H1 (cell line): ENCODE measurements at regions not wholly inside any gene's neighbourhood (a gene's known extent, or its start where the extent isn't known, plus 50 kb on each side); places are given as distances from the start of the nearest gene placed in this dataset.

Experiments used
- CTCF ChIA-PET: fragments of 300-600 bp; sonication (Branson Sonifier 250); formaldehyde crosslinking; loops from one replicate; lab custom pipeline; 2021; ENCODE audit not compliant: partially characterized antibody; lab: Charles Lee
- POLR2A ChIA-PET: fragments of 300-600 bp; sonication (Branson Sonifier 250); formaldehyde crosslinking; loops from one replicate; lab custom pipeline; 2021; ENCODE audit warnings: inconsistent platforms; ENCODE audit not compliant: partially characterized antibody; lab: Charles Lee
- DNase-seq, 2 experiments: peaks; one replicate each; pipeline versions ENCODE4 v3.0.0 to v3.0.0-alpha.2; 2010 to 2022; ENCODE audit warnings: low spot score in 2 of 2, low read depth in 1 of 2, mixed read lengths in 1 of 2
- FAIRE-seq: peaks from 2 replicates; lab custom pipeline; 2011; peaks lifted over from hg19 to GRCh38; lab: Jason Lieb, UNC
- H2AFZ ChIP-seq: 2 replicates; pipeline ENCODE4 v1.8.1; 2012; ENCODE audit warnings: low read length, inconsistent platforms
- H2AK5ac ChIP-seq: 2 replicates; pipeline ENCODE4 v1.6.1; 2013; ENCODE audit warnings: low read depth, low read length
- H2BK120ac ChIP-seq: replicated peaks from 2 replicates; pipeline ENCODE3; 2013; ENCODE audit warnings: low read depth, low read length, inconsistent platforms
- H2BK12ac ChIP-seq: 2 replicates; pipeline ENCODE4 v1.6.1; 2013; ENCODE audit warnings: low read depth, low read length
- H2BK15ac ChIP-seq: 2 replicates; pipeline ENCODE4 v1.6.1; 2013; ENCODE audit warnings: low read length
- H2BK20ac ChIP-seq: 2 replicates; pipeline ENCODE4 v1.6.1; 2013; ENCODE audit warnings: low read length
- H2BK5ac ChIP-seq: 2 replicates; pipeline ENCODE4 v1.6.1; 2013; ENCODE audit warnings: low read depth, low read length
- H3K14ac ChIP-seq: 2 replicates; pipeline ENCODE4 v1.6.1; 2013; ENCODE audit warnings: inconsistent platforms; ENCODE audit not compliant: insufficient read length
- H3K18ac ChIP-seq: 2 replicates; pipeline ENCODE4 v1.6.1; 2013; ENCODE audit warnings: low read length; ENCODE audit errors: extremely low read depth
- H3K23ac ChIP-seq: 2 replicates; pipeline ENCODE4 v1.6.1; 2013; ENCODE audit warnings: inconsistent platforms; ENCODE audit not compliant: insufficient read length
- H3K23me2 ChIP-seq: 2 replicates; pipeline ENCODE4 v1.6.1; 2013; ENCODE audit warnings: low read depth, low read length
- H3K27ac ChIP-seq: 2 replicates; pipeline ENCODE4 v1.6.1; 2011; ENCODE audit warnings: low read depth, low read length, inconsistent platforms
- H3K27me3 ChIP-seq, 4 experiments: replicated peaks in 1 of 4; 1 replicate in 1 of 4; 2 replicates in 3 of 4; pipeline versions ENCODE4 v1.6.1 to v1.8.1; 2011 to 2013; ENCODE audit warnings: low read length in 3 of 4, mild to moderate bottlenecking in 3 of 4, inconsistent platforms in 2 of 4, mixed read lengths in 2 of 4, moderate library complexity in 1 of 4; ENCODE audit not compliant: control insufficient read depth in 3 of 4, insufficient read depth in 3 of 4; ENCODE audit errors: extremely low read depth in 1 of 4
- H3K36me3 ChIP-seq, 4 experiments: 2 replicates each; pipeline versions ENCODE4 v1.6.1 to v1.8.1; 2011 to 2013; ENCODE audit warnings: mild to moderate bottlenecking in 4 of 4, low read length in 3 of 4, moderate library complexity in 2 of 4, control low read depth in 1 of 4, inconsistent platforms in 1 of 4; ENCODE audit not compliant: insufficient read depth in 4 of 4, control insufficient read depth in 2 of 4
- H3K4ac ChIP-seq: replicated peaks from 2 replicates; pipeline ENCODE3; 2013; ENCODE audit warnings: low read length, low read depth, mixed read lengths, inconsistent platforms; ENCODE audit not compliant: insufficient read length
- H3K4me1 ChIP-seq, 4 experiments: replicated peaks in 1 of 4; 1 replicate in 1 of 4; 2 replicates in 3 of 4; pipeline versions ENCODE4 v1.6.1 to v1.8.1; 2011 to 2013; ENCODE audit warnings: low read length in 3 of 4, inconsistent platforms in 2 of 4, mixed read lengths in 1 of 4; ENCODE audit not compliant: insufficient read depth in 4 of 4, control insufficient read depth in 3 of 4
- H3K4me2 ChIP-seq, 2 experiments: 2 replicates each; pipeline versions ENCODE4 v1.6.1 to v1.8.1; 2011 to 2013; ENCODE audit warnings: low read depth in 2 of 2, low read length in 2 of 2, control low read depth in 1 of 2, inconsistent platforms in 1 of 2, mild to moderate bottlenecking in 1 of 2; ENCODE audit not compliant: insufficient read depth in 1 of 2
- H3K4me3 ChIP-seq, 4 experiments: fragments of 200-600, 300-600 bp in 1 of 4; sonication (generic), shearing (Covaris generic), sonication (Bioruptor Twin) in 1 of 4; 2 replicates each; pipeline versions ENCODE4 v1.5.1 to v1.8.1; 2011 to 2016; ENCODE audit warnings: low read length in 4 of 4, low read depth in 3 of 4, control low read depth in 2 of 4, inconsistent platforms in 2 of 4, mild to moderate bottlenecking in 2 of 4, mixed read lengths in 1 of 4, moderate library complexity in 1 of 4; ENCODE audit not compliant: insufficient read depth in 2 of 4; ENCODE audit errors: extremely low read depth in 1 of 4
- H3K56ac ChIP-seq: replicated peaks from 2 replicates; pipeline ENCODE3; 2013; ENCODE audit warnings: low read depth, mild to moderate bottlenecking, mixed read lengths, low read length, inconsistent platforms; ENCODE audit not compliant: insufficient read length
- H3K79me1 ChIP-seq: 2 replicates; pipeline ENCODE4 v1.6.1; 2013; ENCODE audit warnings: low read depth, low read length, control low read depth
- H3K79me2 ChIP-seq, 2 experiments: 2 replicates each; pipeline versions ENCODE4 v1.6.1 to v1.8.1; 2012 to 2013; ENCODE audit warnings: low read length in 2 of 2, mild to moderate bottlenecking in 2 of 2, inconsistent platforms in 1 of 2; ENCODE audit not compliant: insufficient read depth in 2 of 2, control insufficient read depth in 1 of 2
- H3K9ac ChIP-seq, 4 experiments: replicated peaks in 1 of 4; 1 replicate in 1 of 4; 2 replicates in 3 of 4; pipeline versions ENCODE4 v1.6.1 to v1.8.1; 2011 to 2013; ENCODE audit warnings: low read depth in 3 of 4, low read length in 3 of 4, control low read depth in 2 of 4, mild to moderate bottlenecking in 2 of 4, moderate library complexity in 2 of 4, inconsistent platforms in 1 of 4; ENCODE audit errors: extremely low read depth in 1 of 4
- H3K9me3 ChIP-seq, 2 experiments: 2 replicates each; pipeline versions ENCODE4 v1.6.1 to v1.8.1; 2012 to 2013; ENCODE audit warnings: mild to moderate bottlenecking in 2 of 2, moderate library complexity in 2 of 2, control low read depth in 1 of 2, inconsistent platforms in 1 of 2, low read depth in 1 of 2, low read length in 1 of 2, mixed read lengths in 1 of 2; ENCODE audit not compliant: insufficient read depth in 2 of 2
- H4K20me1 ChIP-seq, 2 experiments: replicated peaks in 1 of 2; 2 replicates each; pipeline versions ENCODE3 to v1.8.1; 2011 to 2013; ENCODE audit warnings: inconsistent platforms in 2 of 2, low read length in 2 of 2, mild to moderate bottlenecking in 1 of 2; ENCODE audit not compliant: insufficient read depth in 2 of 2, control insufficient read depth in 1 of 2
- H4K5ac ChIP-seq: 2 replicates; pipeline ENCODE4 v1.6.1; 2013; ENCODE audit warnings: low read length, low read depth, mixed read lengths, inconsistent platforms; ENCODE audit not compliant: insufficient read length
- H4K8ac ChIP-seq: 2 replicates; pipeline ENCODE4 v1.8.0; 2013; ENCODE audit warnings: mild to moderate bottlenecking, moderate library complexity, low read length, inconsistent platforms; ENCODE audit not compliant: insufficient read depth; ENCODE audit errors: extremely low read depth
- H4K91ac ChIP-seq: replicated peaks from 2 replicates; pipeline ENCODE3; 2013; ENCODE audit warnings: low read length, mixed read lengths, inconsistent platforms; ENCODE audit not compliant: insufficient read length
- CBX5 ChIP-seq: fragments of 300-800, 300-1000 bp; sonication (generic); IDR thresholded peaks from 2 replicates; pipeline ENCODE4 v1.7.1; 2016; ENCODE audit warnings: antibody characterized with exemption, low read length, low read depth
- CBX8 ChIP-seq: fragments of 300-800, 300-1000 bp; sonication (generic); IDR thresholded peaks from 2 replicates; pipeline ENCODE4 v1.7.1; 2016; ENCODE audit warnings: low read depth, low read length, borderline replicate concordance
- EP300 ChIP-seq, 2 experiments: IDR thresholded peaks; 1 replicate in 1 of 2; 2 replicates in 1 of 2; pipeline ENCODE4 v1.6.1; 2011 to 2012; ENCODE audit warnings: low read depth in 2 of 2, low read length in 2 of 2, mild to moderate bottlenecking in 2 of 2, borderline replicate concordance in 1 of 2, inconsistent platforms in 1 of 2, moderate library complexity in 1 of 2
- KDM1A ChIP-seq: fragments of 200-600, 300-600 bp; sonication (generic); IDR thresholded peaks from 2 replicates; pipeline ENCODE4 v1.7.1; 2016; ENCODE audit warnings: mild to moderate bottlenecking, low read length, borderline replicate concordance
- KDM5A ChIP-seq: fragments of 200-600 bp; IDR thresholded peaks from 2 replicates; pipeline ENCODE4 v1.7.1; 2012; ENCODE audit warnings: mild to moderate bottlenecking, low read length, inconsistent platforms, mixed read lengths
- NANOG ChIP-seq: IDR thresholded peaks from 2 replicates; pipeline ENCODE4 v1.6.1; 2011; ENCODE audit warnings: low read length, low read depth, mild to moderate bottlenecking, inconsistent platforms; ENCODE audit not compliant: insufficient read depth, poor library complexity, severe bottlenecking
- POLR2AphosphoS5 ChIP-seq: IDR thresholded peaks from 2 replicates; pipeline ENCODE4 v1.6.1; 2011; ENCODE audit warnings: low read depth, low read length
- POU5F1 ChIP-seq: IDR thresholded peaks from 2 replicates; pipeline ENCODE4 v1.6.1; 2011; ENCODE audit warnings: low read depth, mild to moderate bottlenecking, low read length, moderate library complexity
- RAD21 ChIP-seq, 2 experiments: IDR thresholded peaks in 1 of 2; conservative IDR thresholded peaks in 1 of 2; 2 replicates each; pipeline ENCODE4 v1.6.1; 2011; ENCODE audit warnings: low read depth in 2 of 2, low read length in 2 of 2, improper control_type of control experiment in 1 of 2, inconsistent platforms in 1 of 2, mild to moderate bottlenecking in 1 of 2, moderate library complexity in 1 of 2
- RNF2 ChIP-seq: fragments of 200-900, 300-1000 bp; sonication (generic); IDR thresholded peaks from 2 replicates; pipeline ENCODE4 v1.7.1; 2016; ENCODE audit warnings: borderline replicate concordance, low read depth, mild to moderate bottlenecking, antibody characterized with exemption, low read length; ENCODE audit not compliant: poor library complexity, severe bottlenecking; ENCODE audit errors: missing control alignments
- YY1 ChIP-seq: IDR thresholded peaks from 2 replicates; pipeline ENCODE4 v1.6.1; 2011; ENCODE audit warnings: low read depth, mild to moderate bottlenecking, low read length
- WGBS, 2 experiments: shearing (Covaris generic) in 1 of 2; methylation state at CpG; one replicate each; pipeline versions ENCODE4 v1.1.6 to v1.1.7; 2013 to 2015; ENCODE audit warnings: low lambda C conversion rate in 2 of 2, mixed read lengths in 2 of 2, inconsistent platforms in 1 of 2, low coverage in 1 of 2, missing lambda C conversion rate in 1 of 2; ENCODE audit not compliant: insufficient replicate concordance in 2 of 2, insufficient coverage in 1 of 2, insufficient read length in 1 of 2; ENCODE audit errors: extremely low coverage in 1 of 2, missing lambda C conversion rate in 1 of 2; 5-methylcytosine and 5-hydroxymethylcytosine counted together
- TF ChIP-seq, protein P1 (sequence below): IDR thresholded peaks from 2 replicates; pipeline ENCODE4 v1.6.1; 2011; ENCODE audit warnings: low read depth, mild to moderate bottlenecking, low read length; ENCODE audit not compliant: insufficient read depth

DNA sequence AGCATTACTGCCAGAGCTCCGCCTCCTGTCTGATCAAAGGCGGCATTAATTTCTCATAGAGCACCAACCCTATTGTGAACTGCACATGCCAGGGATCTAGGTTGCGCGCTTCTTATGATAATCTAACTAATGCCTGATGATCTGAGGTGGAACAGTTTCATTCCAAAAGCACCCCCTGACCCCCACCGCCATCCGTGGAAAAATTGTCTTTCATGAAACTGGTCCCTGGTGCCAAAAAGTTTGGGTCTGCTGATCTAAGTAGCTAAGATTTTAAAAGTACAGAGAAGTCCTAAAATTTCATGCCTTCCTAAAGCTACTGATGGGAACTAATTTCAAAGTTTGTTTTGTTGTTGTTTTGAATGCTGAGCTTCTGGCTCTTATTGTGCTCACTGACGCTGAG lies 281.6 kb downstream of the PRL start:
- H3K9ac ChIP-seq: no peak overlapping the region
- H4K91ac ChIP-seq: no peak overlapping the region
- no peak overlapping the region for H3K14ac ChIP-seq
- H3K27ac ChIP-seq: no peak overlapping the region
- DNase-seq: no peak
- no peaks in the 10 kb centered on the region for H3K27me3 ChIP-seq
- no peak overlapping the region for H3K4me3 ChIP-seq
- no peak overlapping the region for H3K23ac ChIP-seq
- 0 out of 2 replicates have a peak overlapping the region, but pooled peaks have one; percentile 28 for H4K8ac ChIP-seq
- no peak overlapping the region for H3K4ac ChIP-seq
- peaks cover 0 to 7% (median 3%) of the 10 kb centered on the region in 4 experiments; a peak in 4 of 7 replicates for H3K4me1 ChIP-seq
- WGBS, 2 experiments: 91% methylated on average over 7 of the region's 7 CpGs; no CpG with 5 or more reads in 1 of the 2 experiments
- no peaks in the 10 kb centered on the region for H3K23me2 ChIP-seq
- no peak overlapping the region for H4K5ac ChIP-seq
- H3K9me3 ChIP-seq: no peaks in the 10 kb centered on the region
- H3K79me2 ChIP-seq: peaks cover 0 to 21% of the 10 kb centered on the region in 2 experiments; a peak in 2 of 4 replicates
- no peak overlapping the region for H2AFZ ChIP-seq
- CTCF ChIA-PET: interaction anchor here (0.8 to 1.2 kb wide), 3 partner anchors 10 to 242 kb away, joined by 3 to 4 read pairs (median 3); no protein-coding TSS in a partner anchor
- no peaks in the 10 kb centered on the region for H4K20me1 ChIP-seq
- H2AK5ac ChIP-seq: no peak overlapping the region
- H2BK120ac ChIP-seq: no peak overlapping the region
- no peak overlapping the region for H3K56ac ChIP-seq
- H3K18ac ChIP-seq: no peak overlapping the region
- H2BK15ac ChIP-seq: no peak overlapping the region
- no peaks in the 10 kb centered on the region; the same call in 1 of the 2 replicates for H3K79me1 ChIP-seq
- H3K4me2 ChIP-seq: no peak overlapping the region
- FAIRE-seq: no peak
- POLR2A ChIA-PET: interaction anchor here (1.0 to 1.5 kb wide), 2 partner anchors 23 to 422 kb away, joined by 3 read pairs; partner anchors contain the start of gene SOX4
- no peak overlapping the region for H2BK5ac ChIP-seq
- H2BK12ac ChIP-seq: no peak overlapping the region
- H3K36me3 ChIP-seq: peaks cover 0 to under 1% (median 0%) of the 10 kb centered on the region in 4 experiments; a peak in 1 of 8 replicates
- no peak overlapping the region for H2BK20ac ChIP-seq
- TF ChIP-seq RNF2 (no peak), KDM5A (no peak), POU5F1 (no peak), CBX8 (no peak), YY1 (no peak), KDM1A (no peak), POLR2AphosphoS5 (no peak), EP300 (IDR thresholded peaks at IDR 0.05; ENCODE audit: borderline replicate concordance in 1 of 2, low read depth in 2 of 2, low read length in 2 of 2) (no peak), NANOG (no peak), RAD21 (IDR thresholded peaks at IDR 0.05 in 1 of 2, conservative IDR thresholded peaks at IDR 0.05 in 1 of 2; ENCODE audit: low read depth in 2 of 2, low read length in 2 of 2) (no peak), CBX5 (no peak)
- TF ChIP-seq, protein P1, sequence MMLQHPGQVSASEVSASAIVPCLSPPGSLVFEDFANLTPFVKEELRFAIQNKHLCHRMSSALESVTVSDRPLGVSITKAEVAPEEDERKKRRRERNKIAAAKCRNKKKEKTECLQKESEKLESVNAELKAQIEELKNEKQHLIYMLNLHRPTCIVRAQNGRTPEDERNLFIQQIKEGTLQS: no peak
